Ishikawa (cell line): ENCODE measurements at regions not wholly inside any gene's neighbourhood (a gene's known extent, or its start where the extent isn't known, plus 50 kb on each side); places are given as distances from the start of the nearest gene placed in this dataset.

ENCODE experiments used
- CEBPB ChIP-seq: IDR thresholded peaks from 2 replicates; pipeline ENCODE4 v1.6.1; 2012
- EGR1 ChIP-seq: IDR thresholded peaks from 2 replicates; pipeline ENCODE4 v1.6.1; 2012
- EP300 ChIP-seq: IDR thresholded peaks from 2 replicates; pipeline ENCODE4 v1.6.1; 2012; ENCODE audit warnings: borderline replicate concordance
- NFIC ChIP-seq: IDR thresholded peaks from 2 replicates; pipeline ENCODE4 v1.6.1; 2012
- ZBTB7A ChIP-seq: IDR thresholded peaks from 2 replicates; pipeline ENCODE4 v1.6.1; 2012; ENCODE audit warnings: low read depth
- TF ChIP-seq, protein P1 (sequence below): IDR thresholded peaks from 2 replicates; pipeline ENCODE4 v1.6.1; 2012; ENCODE audit warnings: low read depth, mild to moderate bottlenecking

DNA sequence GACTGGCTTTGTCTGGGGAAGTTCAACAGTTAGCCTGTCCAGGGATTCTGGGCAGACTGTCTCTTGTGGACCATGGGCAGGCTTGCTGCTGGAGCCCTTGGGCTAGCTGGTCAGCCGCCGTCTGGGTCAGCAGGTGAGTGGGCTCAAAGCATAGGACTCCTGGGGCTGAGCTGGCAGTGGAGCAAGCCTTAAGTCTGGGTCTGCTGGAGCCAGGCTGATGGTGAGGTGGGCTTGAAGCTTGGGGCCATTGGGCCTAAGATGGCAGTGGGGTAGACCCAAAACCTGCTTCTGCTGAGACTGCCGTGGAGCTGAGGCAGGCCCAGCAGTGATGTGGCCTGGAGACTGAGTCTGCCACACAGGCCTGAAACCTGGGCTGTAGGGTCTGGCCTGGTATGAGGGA, 645.1 kb downstream of the RAPGEF2 start:
- TF ChIP-seq, protein P1, sequence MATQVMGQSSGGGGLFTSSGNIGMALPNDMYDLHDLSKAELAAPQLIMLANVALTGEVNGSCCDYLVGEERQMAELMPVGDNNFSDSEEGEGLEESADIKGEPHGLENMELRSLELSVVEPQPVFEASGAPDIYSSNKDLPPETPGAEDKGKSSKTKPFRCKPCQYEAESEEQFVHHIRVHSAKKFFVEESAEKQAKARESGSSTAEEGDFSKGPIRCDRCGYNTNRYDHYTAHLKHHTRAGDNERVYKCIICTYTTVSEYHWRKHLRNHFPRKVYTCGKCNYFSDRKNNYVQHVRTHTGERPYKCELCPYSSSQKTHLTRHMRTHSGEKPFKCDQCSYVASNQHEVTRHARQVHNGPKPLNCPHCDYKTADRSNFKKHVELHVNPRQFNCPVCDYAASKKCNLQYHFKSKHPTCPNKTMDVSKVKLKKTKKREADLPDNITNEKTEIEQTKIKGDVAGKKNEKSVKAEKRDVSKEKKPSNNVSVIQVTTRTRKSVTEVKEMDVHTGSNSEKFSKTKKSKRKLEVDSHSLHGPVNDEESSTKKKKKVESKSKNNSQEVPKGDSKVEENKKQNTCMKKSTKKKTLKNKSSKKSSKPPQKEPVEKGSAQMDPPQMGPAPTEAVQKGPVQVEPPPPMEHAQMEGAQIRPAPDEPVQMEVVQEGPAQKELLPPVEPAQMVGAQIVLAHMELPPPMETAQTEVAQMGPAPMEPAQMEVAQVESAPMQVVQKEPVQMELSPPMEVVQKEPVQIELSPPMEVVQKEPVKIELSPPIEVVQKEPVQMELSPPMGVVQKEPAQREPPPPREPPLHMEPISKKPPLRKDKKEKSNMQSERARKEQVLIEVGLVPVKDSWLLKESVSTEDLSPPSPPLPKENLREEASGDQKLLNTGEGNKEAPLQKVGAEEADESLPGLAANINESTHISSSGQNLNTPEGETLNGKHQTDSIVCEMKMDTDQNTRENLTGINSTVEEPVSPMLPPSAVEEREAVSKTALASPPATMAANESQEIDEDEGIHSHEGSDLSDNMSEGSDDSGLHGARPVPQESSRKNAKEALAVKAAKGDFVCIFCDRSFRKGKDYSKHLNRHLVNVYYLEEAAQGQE: no peak
- no peak for TF ChIP-seq EP300
- no peak for TF ChIP-seq NFIC
- TF ChIP-seq ZBTB7A: no peak
- TF ChIP-seq CEBPB: no peak
- no peak for TF ChIP-seq EGR1
